Astrocyte (in vitro differentiated cells and primary cell): ENCODE measurements at regions not wholly inside any gene's neighbourhood (a gene's known extent, or its start where the extent isn't known, plus 50 kb on each side); places are given as distances from the start of the nearest gene placed in this dataset.
"Not testable (repeated sequence)": the region's sequence is repeated elsewhere in the genome, so short reads cannot be mapped to it uniquely, and the experiment has no call there.

Experiments
- DNase-seq: peaks from one replicate; pipeline ENCODE4 v3.0.0-alpha.2; 2010; ENCODE audit warnings: low read depth
- FAIRE-seq: peaks from 2 replicates; lab custom pipeline; 2011; peaks lifted over from hg19 to GRCh38; lab: Jason Lieb, UNC
- H2AFZ ChIP-seq: 2 replicates; pipeline ENCODE4 v1.6.0; 2012; ENCODE audit warnings: low read depth, low read length, inconsistent platforms
- H3K27ac ChIP-seq: 2 replicates; pipeline ENCODE4 v1.5.1; 2011; ENCODE audit warnings: low read depth, low read length, inconsistent platforms
- H3K27me3 ChIP-seq: 2 replicates; pipeline ENCODE4 v1.6.0; 2011; ENCODE audit warnings: low read length, inconsistent platforms; ENCODE audit not compliant: insufficient read depth
- H3K36me3 ChIP-seq: 2 replicates; pipeline ENCODE4 v1.5.1; 2011; ENCODE audit warnings: low read length, inconsistent platforms; ENCODE audit not compliant: insufficient read depth
- H3K4me1 ChIP-seq: 2 replicates; pipeline ENCODE4 v1.5.1; 2011; ENCODE audit warnings: low read length, inconsistent platforms; ENCODE audit not compliant: insufficient read depth
- H3K4me2 ChIP-seq: 2 replicates; pipeline ENCODE4 v1.6.0; 2012; ENCODE audit warnings: low read length, inconsistent platforms
- H3K4me3 ChIP-seq: 2 replicates; pipeline ENCODE4 v1.5.1; 2011; ENCODE audit warnings: low read depth, mild to moderate bottlenecking, low read length, inconsistent platforms; ENCODE audit not compliant: insufficient read depth
- H3K79me2 ChIP-seq: 2 replicates; pipeline ENCODE4 v1.6.0; 2012; ENCODE audit warnings: mild to moderate bottlenecking, low read length, inconsistent platforms; ENCODE audit not compliant: insufficient read depth
- H3K9ac ChIP-seq: 2 replicates; pipeline ENCODE4 v1.6.0; 2012; ENCODE audit warnings: mild to moderate bottlenecking, low read length, inconsistent platforms
- H3K9me3 ChIP-seq: 2 replicates; pipeline ENCODE4 v1.5.1; 2012; ENCODE audit warnings: low read depth, mild to moderate bottlenecking, low read length, inconsistent platforms; ENCODE audit not compliant: insufficient read depth
- H4K20me1 ChIP-seq: 2 replicates; pipeline ENCODE4 v1.6.0; 2012; ENCODE audit warnings: low read length, inconsistent platforms; ENCODE audit not compliant: insufficient read depth
- H3K27ac Mint-ChIP-seq: one replicate; pipeline ENCODE4 v1.8.0; 2021; ENCODE audit warnings: mild to moderate bottlenecking, mixed read lengths; ENCODE audit not compliant: unreplicated experiment
- H3K27me3 Mint-ChIP-seq: one replicate; pipeline ENCODE4 v1.8.0; 2021; ENCODE audit warnings: low read depth, mixed read lengths; ENCODE audit not compliant: unreplicated experiment
- H3K36me3 Mint-ChIP-seq: one replicate; pipeline ENCODE4 v1.8.0; 2021; ENCODE audit warnings: low read depth, mixed read lengths; ENCODE audit not compliant: unreplicated experiment
- H3K4me1 Mint-ChIP-seq: one replicate; pipeline ENCODE4 v1.8.0; 2021; ENCODE audit warnings: low read depth, mixed read lengths; ENCODE audit not compliant: unreplicated experiment
- H3K4me3 Mint-ChIP-seq: one replicate; pipeline ENCODE4 v1.8.0; 2021; ENCODE audit warnings: mild to moderate bottlenecking, moderate library complexity, mixed read lengths; ENCODE audit not compliant: unreplicated experiment
- H3K9me3 Mint-ChIP-seq: one replicate; pipeline ENCODE4 v1.8.0; 2021; ENCODE audit warnings: mild to moderate bottlenecking, mixed read lengths; ENCODE audit not compliant: unreplicated experiment
- CTCF ChIP-seq: IDR thresholded peaks from 2 replicates; pipeline ENCODE4 v1.5.1; 2011; ENCODE audit warnings: low read depth, mild to moderate bottlenecking, inconsistent platforms, low read length, moderate library complexity; ENCODE audit not compliant: insufficient read depth
- EZH2 ChIP-seq: IDR thresholded peaks from 2 replicates; pipeline ENCODE4 v1.6.1; 2012; ENCODE audit warnings: mild to moderate bottlenecking, low read length, inconsistent platforms; ENCODE audit not compliant: insufficient read depth

- H3K9ac ChIP-seq: no peak overlapping the region
- DNase-seq (no peak), FAIRE-seq (no peak)
- no peaks in the 10 kb centered on the region for H4K20me1 ChIP-seq
- no peaks in the 10 kb centered on the region for H3K9me3 ChIP-seq
- H3K4me3 ChIP-seq: no peak overlapping the region
- peaks cover 6% of the 10 kb centered on the region for H3K4me1 ChIP-seq
- no peak for TF ChIP-seq EZH2
- no peak for TF ChIP-seq CTCF
- peak overlapping the region; percentile 9 for H3K27ac ChIP-seq
- no peaks in the 10 kb centered on the region for H3K27me3 ChIP-seq
- Mint-ChIP-seq H3K36me3 (no peaks in the 10 kb centered on the region), H3K9me3 (no peaks in the 10 kb centered on the region), H3K4me1 (no peaks in the 10 kb centered on the region), H3K27ac (peak overlapping the region; percentile 28), H3K27me3 (no peaks in the 10 kb centered on the region), H3K4me3 (no peak overlapping the region)
- H2AFZ ChIP-seq: peak overlapping the region; percentile 24
- no peak overlapping the region for H3K4me2 ChIP-seq
- no peaks in the 10 kb centered on the region for H3K79me2 ChIP-seq
- no peaks in the 10 kb centered on the region for H3K36me3 ChIP-seq
Measured at GRCh38 chr11:89608234-89608966, 101.7 kb upstream of the TRIM77 start.

GRCh38 chr11:89612096-89612495 lies 98.0 kb upstream of the TRIM77 start:
- Histone ChIP-seq H3K4me2 (no peak overlapping the region), H3K9me3 (no peaks in the 10 kb centered on the region), H3K9ac (no peak overlapping the region), H3K36me3 (no peaks in the 10 kb centered on the region), H3K27ac (no peak overlapping the region), H3K79me2 (no peaks in the 10 kb centered on the region), H3K4me1 (peaks cover 10% of the 10 kb centered on the region), H2AFZ (no peak overlapping the region), H4K20me1 (no peaks in the 10 kb centered on the region), H3K4me3 (no peak overlapping the region), H3K27me3 (no peaks in the 10 kb centered on the region)
- H3K4me1 Mint-ChIP-seq: no peaks in the 10 kb centered on the region
- FAIRE-seq (no peak), DNase-seq (no peak)
- TF ChIP-seq EZH2 (no peak), CTCF (no peak)
- H3K9me3 Mint-ChIP-seq: no peaks in the 10 kb centered on the region
- no peaks in the 10 kb centered on the region for H3K36me3 Mint-ChIP-seq
- no peaks in the 10 kb centered on the region for H3K27me3 Mint-ChIP-seq
- no peak overlapping the region for H3K4me3 Mint-ChIP-seq
- H3K27ac Mint-ChIP-seq: no peak overlapping the region

- Mint-ChIP-seq H3K27me3 (no peaks in the 10 kb centered on the region), H3K9me3 (no peaks in the 10 kb centered on the region), H3K27ac (no peak overlapping the region), H3K4me1 (no peaks in the 10 kb centered on the region), H3K4me3 (no peak overlapping the region), H3K36me3 (no peaks in the 10 kb centered on the region)
- no peaks in the 10 kb centered on the region for H4K20me1 ChIP-seq
- H3K4me3 ChIP-seq: no peak overlapping the region
- no peak for DNase-seq
- H3K9ac ChIP-seq: no peak overlapping the region
- no peaks in the 10 kb centered on the region for H3K27me3 ChIP-seq
- H3K27ac ChIP-seq: no peak overlapping the region
- H3K4me1 ChIP-seq: peaks cover 4% of the 10 kb centered on the region
- no peaks in the 10 kb centered on the region for H3K36me3 ChIP-seq
- TF ChIP-seq EZH2 (no peak), CTCF (no peak)
- peak; percentile 26 for FAIRE-seq
- H3K9me3 ChIP-seq: no peaks in the 10 kb centered on the region
- no peaks in the 10 kb centered on the region for H3K79me2 ChIP-seq
- no peak overlapping the region for H2AFZ ChIP-seq
- no peak overlapping the region for H3K4me2 ChIP-seq
Measured at GRCh38 chr11:89613911-89614310, 96.2 kb upstream of the TRIM77 start.

GRCh38 chr11:89614428-89614827 lies 95.7 kb upstream of the TRIM77 start:
- H4K20me1 ChIP-seq, H3K27ac ChIP-seq, H3K79me2 ChIP-seq, H3K9me3 Mint-ChIP-seq, H3K4me3 ChIP-seq, H3K4me1 Mint-ChIP-seq, H3K27me3 ChIP-seq, DNase-seq, H3K27ac Mint-ChIP-seq, H3K9ac ChIP-seq, H3K4me2 ChIP-seq, H3K36me3 ChIP-seq, H3K4me3 Mint-ChIP-seq, H3K36me3 Mint-ChIP-seq, H3K4me1 ChIP-seq, H3K9me3 ChIP-seq, H3K27me3 Mint-ChIP-seq, FAIRE-seq: not testable (repeated sequence)
- H2AFZ ChIP-seq: peak overlapping the region; percentile 12
